ENCODE measurements at regions not wholly inside any gene's neighbourhood (a gene's known extent, or its start where the extent isn't known, plus 50 kb on each side); places are given as distances from the start of the nearest gene placed in this dataset.
A peak's percentile ranks its signal among the peaks of the same experiment; 100 is the strongest.

- Mint-ChIP-seq H3K9me3 (peaks cover 5% of the 10 kb centered on the region), H3K4me3 (no peak overlapping the region), H3K4me1 (ENCODE audit: low read depth) (peaks cover 57% of the 10 kb centered on the region), H3K27ac (peak overlapping the region; percentile 73), H3K36me3 (ENCODE audit: low read depth) (peaks cover 4% of the 10 kb centered on the region), H3K27me3 (no peaks in the 10 kb centered on the region)
- ChIA-PET CTCF (interaction anchor here (1.9 kb wide), 1 partner anchor 60 kb away, joined by 4 read pairs; no protein-coding TSS in a partner anchor), POLR2A (no interaction called here)
- Histone ChIP-seq H3K27me3 (ENCODE audit: control insufficient read depth in 1 of 2, insufficient read depth in 2 of 2, low read length in 2 of 2) (no peaks in the 10 kb centered on the region), H3K4me3 (ENCODE audit: low read length) (no peak overlapping the region), H3K4me1 (ENCODE audit: insufficient read depth, low read length) (peaks cover 45% of the 10 kb centered on the region), H3K27ac (ENCODE audit: low read depth in 1 of 2, low read length in 2 of 2) (no peak overlapping the region), H3K9me3 (ENCODE audit: control insufficient read depth in 1 of 2, insufficient read depth in 1 of 2, low read length in 2 of 2) (peaks cover 9 to 10% of the 10 kb centered on the region in 2 experiments), H3K36me3 (ENCODE audit: insufficient read depth, low read length) (no peaks in the 10 kb centered on the region)
- no peak for TF ChIP-seq CTCF (IDR thresholded peaks at IDR 0.05)
- no peak for ATAC-seq (ENCODE audit: poor library complexity)
- intact Hi-C loops (cut with DNase I, micrococcal nuclease), result no loop called here
- no peak for DNase-seq
Observed at GRCh38 chr5:56330806-56331205, 97.7 kb upstream of the ANKRD55 start.

GRCh38 chr5:56330167-56330566 is 97.0 kb upstream of the ANKRD55 start:
- Histone ChIP-seq H3K27me3 (ENCODE audit: control insufficient read depth in 1 of 2, insufficient read depth in 2 of 2, low read length in 2 of 2) (no peaks in the 10 kb centered on the region), H3K4me3 (ENCODE audit: low read length) (no peak overlapping the region), H3K9me3 (ENCODE audit: control insufficient read depth in 1 of 2, insufficient read depth in 1 of 2, low read length in 2 of 2) (peaks cover 3 to 4% of the 10 kb centered on the region in 2 experiments), H3K27ac (ENCODE audit: low read depth in 1 of 2, low read length in 2 of 2) (peak overlapping the region in 1 of 2 donors; percentile 3), H3K36me3 (ENCODE audit: insufficient read depth, low read length) (no peaks in the 10 kb centered on the region), H3K4me1 (ENCODE audit: insufficient read depth, low read length) (peaks cover 46% of the 10 kb centered on the region)
- CTCF ChIA-PET, result interaction anchor here (0.6 to 1.9 kb wide), 5 partner anchors 10 to 508 kb away, joined by 3 to 4 read pairs (median 3); no protein-coding TSS in a partner anchor
- Mint-ChIP-seq H3K27ac (peak overlapping the region; percentile 73), H3K36me3 (ENCODE audit: low read depth) (peaks cover 4% of the 10 kb centered on the region), H3K9me3 (peaks cover 2% of the 10 kb centered on the region), H3K27me3 (no peaks in the 10 kb centered on the region), H3K4me1 (ENCODE audit: low read depth) (peaks cover 64% of the 10 kb centered on the region), H3K4me3 (peak overlapping the region; percentile 63)
- TF ChIP-seq CTCF (IDR thresholded peaks at IDR 0.05), result no peak
- DNase-seq (no peak), ATAC-seq (ENCODE audit: poor library complexity) (no peak)
- POLR2A ChIA-PET, result interaction anchor here (1.4 to 2.5 kb wide), 2 partner anchors 10 to 14 kb away, joined by 4 to 20 read pairs; no protein-coding TSS in a partner anchor
- intact Hi-C loops (cut with DNase I, micrococcal nuclease), result no loop called here

GRCh38 chr5:56329652-56330051 is 96.5 kb upstream of the ANKRD55 start:
- Histone ChIP-seq H3K4me1 (ENCODE audit: insufficient read depth, low read length) (peaks cover 46% of the 10 kb centered on the region), H3K36me3 (ENCODE audit: insufficient read depth, low read length) (no peaks in the 10 kb centered on the region), H3K27ac (ENCODE audit: low read depth in 1 of 2, low read length in 2 of 2) (peak overlapping the region in 1 of 2 donors; percentile 74), H3K9me3 (ENCODE audit: control insufficient read depth in 1 of 2, insufficient read depth in 1 of 2, low read length in 2 of 2) (no peaks in the 10 kb centered on the region), H3K27me3 (ENCODE audit: control insufficient read depth in 1 of 2, insufficient read depth in 2 of 2, low read length in 2 of 2) (no peaks in the 10 kb centered on the region), H3K4me3 (ENCODE audit: low read length) (no peak overlapping the region)
- H3K9me3 Mint-ChIP-seq, result peaks cover 2% of the 10 kb centered on the region
- CTCF ChIA-PET, result interaction anchor here (0.6 to 2.4 kb wide), 6 partner anchors 11 to 509 kb away, joined by 3 to 8 read pairs (median 3); no protein-coding TSS in a partner anchor
- TF ChIP-seq CTCF (IDR thresholded peaks at IDR 0.05), result no peak
- H3K4me1 Mint-ChIP-seq (ENCODE audit: low read depth), result peaks cover 66% of the 10 kb centered on the region
- H3K27me3 Mint-ChIP-seq, result no peaks in the 10 kb centered on the region
- POLR2A ChIA-PET, result interaction anchor here (0.7 to 2.5 kb wide), 5 partner anchors 9 to 499 kb away, joined by 3 to 20 read pairs (median 4); no protein-coding TSS in a partner anchor
- peak overlapping the region; percentile 73 for H3K27ac Mint-ChIP-seq
- no peak for DNase-seq
- intact Hi-C loops (cut with DNase I, micrococcal nuclease), result no loop called here
- H3K4me3 Mint-ChIP-seq, result peak overlapping the region; percentile 44
- peaks cover 4% of the 10 kb centered on the region for H3K36me3 Mint-ChIP-seq (ENCODE audit: low read depth)
- no peak for ATAC-seq (ENCODE audit: poor library complexity)

All from CD4-positive, alpha-beta T cell (primary cell).